GM21723 (cell line): ENCODE measurements at regions not wholly inside any gene's neighbourhood (a gene's known extent, or its start where the extent isn't known, plus 50 kb on each side); places are given as distances from the start of the nearest gene placed in this dataset.

Experiments
- ATAC-seq: cut with Tn5 transposase; IDR thresholded peaks from one replicate; pipeline ENCODE4 v1.9.1; 2021; ENCODE audit warnings: mild to moderate bottlenecking, moderate library complexity; ENCODE audit not compliant: unreplicated experiment

- ATAC-seq = no peak
Observed at GRCh38 chr5:4541334-4541733, 598.8 kb upstream of the ADAMTS16 start.

DNA sequence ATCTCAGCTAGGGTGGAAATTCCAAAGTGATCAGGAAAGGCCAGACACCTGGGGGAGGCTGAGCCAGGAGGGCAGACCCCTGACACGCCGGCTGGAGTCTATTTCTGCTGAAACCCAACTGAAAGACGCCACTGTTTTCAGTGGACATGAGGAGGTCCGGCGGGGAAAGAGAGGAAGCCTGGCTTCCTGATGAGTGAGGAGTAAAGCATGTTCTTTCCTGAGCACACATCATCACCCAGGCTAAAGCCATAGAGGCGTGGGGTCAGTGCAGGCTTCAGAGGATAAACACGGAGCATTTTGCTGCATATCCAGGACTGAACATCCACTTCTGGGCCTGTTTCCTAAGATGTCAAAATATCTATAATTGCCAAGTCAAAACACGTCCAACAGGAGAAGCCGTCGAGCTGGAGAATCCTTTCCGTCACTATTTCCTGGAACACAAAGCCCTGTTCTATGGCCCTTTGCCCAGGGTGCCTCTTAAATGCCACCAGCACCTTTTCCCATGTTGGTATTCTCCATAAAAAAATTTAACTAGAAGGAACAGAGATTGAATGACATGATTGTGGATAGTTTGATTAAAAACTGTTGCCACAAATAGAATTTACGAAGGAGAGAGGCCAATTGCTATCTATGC, 597.9 kb upstream of the ADAMTS16 start:
- ATAC-seq = no peak

DNA sequence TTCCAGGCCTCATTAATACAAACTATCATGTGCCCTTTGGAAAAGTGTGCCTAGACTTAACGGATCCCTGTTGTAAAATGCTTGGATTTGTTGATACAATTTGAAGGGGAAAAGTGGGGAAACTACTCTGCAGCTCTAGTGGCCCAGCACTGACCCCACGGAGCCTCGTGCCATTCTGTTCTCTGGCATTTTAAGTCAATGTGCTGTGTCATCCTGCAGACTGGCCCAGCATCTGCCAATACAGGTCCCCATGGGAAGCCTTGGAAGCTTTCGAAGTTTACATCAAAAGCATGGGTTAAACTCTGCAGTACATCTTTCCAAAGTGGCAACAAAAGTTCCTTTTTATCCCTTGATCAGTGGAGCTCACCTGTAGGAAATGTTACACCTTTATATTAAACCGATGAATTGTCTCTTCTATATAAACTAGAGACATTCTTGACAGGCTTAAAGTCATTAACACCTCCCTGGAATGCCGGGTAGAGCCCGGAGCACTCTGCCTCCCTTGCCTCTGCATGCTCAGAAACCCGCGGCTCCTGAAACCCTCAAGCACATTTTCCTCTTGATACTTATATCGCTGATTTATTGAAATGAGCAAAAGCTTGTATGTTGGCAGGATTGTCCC, 596.0 kb upstream of the ADAMTS16 start:
- no peak for ATAC-seq

DNA sequence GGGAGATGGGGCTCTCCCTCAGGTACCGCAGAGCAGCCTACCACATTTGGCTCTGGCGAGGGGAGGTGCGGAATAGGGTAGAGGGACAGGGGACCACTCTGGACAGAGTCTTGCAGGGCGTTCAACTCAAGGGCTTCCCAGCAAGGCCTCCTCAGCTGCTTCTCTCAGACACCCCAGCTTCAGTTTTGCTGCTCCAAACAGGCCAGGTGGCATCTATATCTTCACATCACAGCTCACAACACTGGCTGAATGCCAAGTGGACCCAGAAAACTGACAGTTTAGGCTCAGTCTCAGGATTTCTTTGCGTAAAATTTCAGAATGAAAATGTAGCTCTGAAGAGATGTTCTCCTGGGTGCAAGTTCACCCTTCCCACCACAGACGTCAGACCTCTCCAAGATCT, 592.6 kb upstream of the ADAMTS16 start:
- ATAC-seq = no peak

GRCh38 chr5:4548341-4548740, 591.8 kb upstream of the ADAMTS16 start:
- ATAC-seq = no peak

- no peak for ATAC-seq
Observed at GRCh38 chr5:4549351-4549750, 590.8 kb upstream of the ADAMTS16 start.

GRCh38 chr5:4551034-4551433, 589.1 kb upstream of the ADAMTS16 start:
- no peak for ATAC-seq

DNA sequence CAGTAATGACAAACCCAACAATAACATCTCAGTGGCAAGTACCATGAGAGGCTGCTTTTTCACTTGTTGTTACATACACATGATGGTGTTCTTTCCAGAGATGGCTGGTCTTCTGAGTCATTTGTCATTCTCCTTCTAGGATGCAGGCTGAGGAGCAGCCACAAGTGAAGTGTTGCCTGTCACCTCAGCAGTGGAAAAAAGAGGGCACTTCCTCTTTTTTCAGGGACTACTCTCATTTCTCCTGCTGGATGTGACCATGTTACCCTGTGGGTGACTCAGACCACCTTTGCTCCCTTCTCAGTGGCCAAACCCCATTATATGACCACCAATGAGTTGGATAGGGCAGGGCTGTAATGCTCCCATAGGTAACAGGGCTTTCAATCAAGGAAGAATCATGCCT, 587.0 kb upstream of the ADAMTS16 start:
- ATAC-seq = no peak

DNA sequence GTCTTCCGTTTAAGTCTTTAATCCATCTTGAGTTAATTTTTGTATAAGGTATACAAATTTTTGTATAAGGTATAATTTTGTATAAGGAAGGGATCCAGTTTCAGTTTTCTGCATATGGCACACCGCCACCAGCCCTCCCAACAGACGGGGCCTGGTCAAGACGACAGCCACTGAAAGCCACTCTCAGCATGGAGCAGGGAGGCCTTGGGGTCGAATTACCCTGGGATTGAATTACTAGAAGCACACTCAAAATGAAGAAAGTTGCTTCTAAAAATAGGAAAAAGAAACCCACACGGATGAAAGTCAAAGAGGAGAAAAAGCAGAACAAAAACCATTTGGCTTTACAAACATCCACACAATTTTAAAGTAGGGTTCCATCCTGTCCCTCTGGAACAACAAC, 586.2 kb upstream of the ADAMTS16 start:
- no peak for ATAC-seq

- no peak for ATAC-seq
Observed at GRCh38 chr5:4555725-4556285, 584.3 kb upstream of the ADAMTS16 start.

DNA sequence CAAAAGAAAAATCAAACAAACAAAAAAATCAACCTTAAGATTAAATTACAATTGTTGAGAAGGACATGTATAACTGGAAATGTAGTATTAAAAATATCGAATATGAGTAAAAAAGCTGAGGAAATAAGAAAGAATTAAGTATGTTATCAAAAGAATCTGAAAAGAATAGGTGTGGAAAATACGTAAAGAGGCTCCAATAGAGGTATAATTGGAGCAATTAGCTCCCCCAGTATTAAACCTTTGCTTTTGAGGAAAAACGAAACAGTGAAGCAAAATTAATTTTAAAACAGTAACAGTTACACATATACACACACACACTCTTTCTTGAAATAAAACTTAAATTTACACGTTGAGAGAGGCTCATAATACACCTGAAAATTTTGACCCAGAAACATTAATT, 578.7 kb upstream of the ADAMTS16 start:
- ATAC-seq = no peak

DNA sequence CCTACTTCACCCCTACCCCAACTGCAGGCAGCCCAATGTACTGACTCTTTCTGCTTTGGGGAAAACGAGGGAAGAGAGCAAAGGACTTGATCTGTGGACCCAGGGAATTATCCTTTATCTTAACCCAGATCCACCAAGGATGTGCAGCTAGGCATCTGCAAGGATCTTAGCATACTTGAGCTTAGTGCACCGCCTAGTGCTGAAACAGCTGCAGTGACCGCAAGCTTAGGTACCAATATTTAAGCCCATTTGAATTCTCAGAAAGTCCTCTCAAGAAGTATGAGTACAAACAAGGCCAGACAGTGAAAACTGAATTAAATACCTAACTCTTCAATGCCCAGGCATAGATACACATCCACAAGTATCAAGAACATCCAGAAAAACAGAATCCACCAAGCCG, 576.7 kb upstream of the ADAMTS16 start:
- no peak for ATAC-seq

DNA sequence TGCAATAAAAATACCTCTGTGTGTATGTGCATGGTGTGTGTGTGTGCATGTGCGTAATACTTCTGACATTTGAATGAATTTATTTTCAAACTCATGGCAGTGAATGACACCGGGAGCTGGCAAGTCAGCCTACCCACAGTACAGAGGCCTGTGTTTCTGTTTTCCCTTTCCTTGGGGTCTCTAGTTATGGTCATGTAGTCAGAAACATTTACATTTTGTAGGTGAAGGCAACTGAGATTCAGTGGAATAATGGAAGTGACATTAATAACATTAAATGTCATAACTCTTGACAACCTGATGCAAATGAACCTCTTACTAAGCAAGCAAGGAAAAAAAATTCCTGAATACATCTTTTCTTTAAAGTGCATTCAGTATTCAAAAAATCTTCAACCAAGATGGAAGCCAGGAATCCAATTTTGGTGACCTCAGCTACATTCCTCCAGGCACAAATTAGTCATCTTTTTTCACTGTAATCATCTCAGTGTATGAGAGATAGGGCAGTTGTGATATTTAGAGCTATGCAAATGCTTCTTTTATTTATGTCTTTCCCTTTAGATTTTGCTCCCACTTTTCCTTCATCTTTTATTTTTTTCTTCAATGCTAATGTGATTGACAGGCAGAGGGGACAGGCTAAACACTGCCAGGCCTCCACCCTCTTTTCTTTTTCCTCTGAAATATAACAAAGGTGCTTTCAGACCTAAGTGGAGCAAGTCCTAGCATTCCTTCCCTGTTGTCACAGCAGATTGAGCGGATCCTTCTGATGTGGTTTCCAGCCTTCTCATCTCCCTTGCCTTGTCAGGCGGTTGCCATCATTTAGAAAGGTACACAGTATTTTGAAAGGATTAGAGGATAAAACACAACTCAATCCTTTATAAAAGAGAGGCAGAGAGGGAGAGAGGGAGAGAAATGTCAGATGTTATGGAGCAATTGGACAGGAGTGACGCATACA, 569.8 kb upstream of the ADAMTS16 start:
- ATAC-seq = no peak

DNA sequence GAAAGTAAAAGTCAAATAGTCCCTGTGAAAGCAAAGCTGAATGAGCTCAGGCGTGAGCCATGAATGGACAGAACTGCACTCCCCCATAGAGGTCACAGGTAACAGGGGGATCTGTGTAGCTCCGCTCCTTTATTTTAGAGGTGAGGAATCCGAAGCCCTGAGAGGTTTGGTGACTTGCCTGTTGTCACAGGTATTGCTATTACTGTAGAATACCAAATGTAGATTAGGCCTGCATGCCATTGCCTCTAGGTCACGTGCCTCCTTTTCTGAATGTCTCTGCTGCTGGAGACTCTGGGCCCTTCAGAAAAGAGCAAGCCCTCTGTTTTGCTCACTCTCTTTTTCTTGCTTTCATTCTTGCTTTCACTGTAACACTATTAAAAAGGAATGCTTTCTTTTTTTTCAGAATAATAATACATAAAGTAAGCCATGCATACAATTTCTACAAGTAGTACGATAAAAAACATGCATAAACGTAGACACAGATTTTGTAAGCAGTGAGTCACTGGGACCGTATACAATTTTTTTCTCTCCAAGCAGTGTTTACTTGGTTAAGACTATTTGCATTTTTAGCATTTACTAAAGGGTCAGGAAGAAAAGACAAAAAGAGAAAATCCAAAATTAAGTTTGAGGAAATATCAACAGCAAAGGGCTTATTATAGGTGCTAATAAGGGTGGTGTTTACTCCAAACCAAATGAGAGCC, 568.7 kb upstream of the ADAMTS16 start:
- no peak for ATAC-seq

- no peak for ATAC-seq
Observed at GRCh38 chr5:4572311-4573100, 567.6 kb upstream of the ADAMTS16 start.

DNA sequence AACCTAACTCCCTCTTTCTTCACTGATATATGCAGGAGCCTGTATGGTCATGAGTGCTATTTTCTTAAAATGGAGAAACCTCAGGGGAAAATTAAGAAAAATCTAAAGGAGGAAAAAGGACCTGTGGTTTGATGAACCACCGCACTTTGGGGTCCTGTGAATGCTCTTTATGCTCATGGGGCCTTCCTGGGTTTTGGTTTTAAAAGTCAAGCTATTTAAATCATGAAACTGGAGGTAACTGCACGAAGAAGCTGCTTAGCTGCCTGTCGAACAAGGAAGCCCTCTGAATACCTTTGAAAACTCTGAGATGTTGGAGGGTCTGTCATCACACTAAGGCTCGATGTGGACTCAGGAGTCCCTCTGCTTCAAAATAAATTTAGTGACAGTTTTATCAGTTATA, 564.5 kb upstream of the ADAMTS16 start:
- ATAC-seq = no peak

GRCh38 chr5:4576161-4576748, 563.9 kb upstream of the ADAMTS16 start:
- no peak for ATAC-seq

GRCh38 chr5:4576908-4577307, 563.2 kb upstream of the ADAMTS16 start:
- no peak for ATAC-seq

DNA sequence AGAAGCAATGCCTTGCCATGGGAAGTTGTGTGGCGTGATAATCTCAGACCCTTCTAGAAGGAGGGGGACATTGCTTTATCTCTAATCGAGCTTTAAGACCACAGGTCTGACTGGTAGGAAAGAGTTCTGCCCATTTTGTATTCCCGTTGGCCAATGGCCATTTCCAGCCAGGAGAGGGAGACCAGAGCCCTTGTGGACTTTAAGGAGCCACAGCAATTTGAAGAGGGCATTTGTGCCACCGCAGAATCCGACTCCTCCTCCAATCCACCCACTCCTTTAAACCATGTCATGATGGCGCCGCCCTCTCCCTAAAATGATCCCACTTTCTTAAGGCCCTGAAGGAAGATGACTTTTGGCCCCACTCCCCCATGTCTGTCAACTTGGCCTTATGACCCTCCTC, 560.5 kb upstream of the ADAMTS16 start:
- ATAC-seq = no peak

DNA sequence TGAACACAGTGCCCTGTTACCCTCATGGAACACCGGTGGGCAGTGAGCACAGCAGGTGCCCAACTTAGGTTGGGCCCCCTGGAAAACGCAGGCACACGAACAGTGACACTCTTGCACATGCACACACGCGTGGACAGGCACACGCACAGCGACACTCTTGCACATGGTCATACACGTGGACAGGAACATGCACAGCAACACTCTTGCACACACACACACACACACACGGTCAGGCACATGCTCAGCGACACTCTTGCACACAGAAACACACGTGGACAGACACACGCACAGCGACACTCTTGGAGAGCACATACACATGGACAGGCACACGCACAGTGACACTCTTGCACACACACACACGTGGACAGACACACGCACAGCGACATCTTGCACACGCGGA, 559.4 kb upstream of the ADAMTS16 start:
- no peak for ATAC-seq
